BLaER1 (cell line): ENCODE measurements at regions not wholly inside any gene's neighbourhood (a gene's known extent, or its start where the extent isn't known, plus 50 kb on each side); places are given as distances from the start of the nearest gene placed in this dataset.
"Not testable (repeated sequence)": the region's sequence is repeated elsewhere in the genome, so short reads cannot be mapped to it uniquely, and the experiment has no call there.

ENCODE experiments used
- H3K27ac ChIP-seq: shearing (Covaris generic); formaldehyde crosslinking; 2 replicates; pipeline ENCODE4 v1.8.1; 2022
- H3K27me3 ChIP-seq: shearing (Covaris generic); formaldehyde crosslinking; 2 replicates; pipeline ENCODE4 v1.8.1; 2022
- H3K36me3 ChIP-seq: shearing (Covaris generic); formaldehyde crosslinking; 2 replicates; pipeline ENCODE4 v1.8.1; 2022
- H3K4me1 ChIP-seq: shearing (Covaris generic); formaldehyde crosslinking; 2 replicates; pipeline ENCODE4 v1.8.1; 2022
- H3K4me2 ChIP-seq: shearing (Covaris generic); formaldehyde crosslinking; 2 replicates; pipeline ENCODE4 v1.8.1; 2022
- H3K4me3 ChIP-seq: shearing (Covaris generic); formaldehyde crosslinking; 2 replicates; pipeline ENCODE4 v1.8.1; 2022
- H3K9ac ChIP-seq: shearing (Covaris generic); formaldehyde crosslinking; 2 replicates; pipeline ENCODE4 v1.8.1; 2022
- H3K9me3 ChIP-seq: shearing (Covaris generic); formaldehyde crosslinking; 2 replicates; pipeline ENCODE4 v1.8.1; 2022
- H4K20me1 ChIP-seq: shearing (Covaris generic); formaldehyde crosslinking; 2 replicates; pipeline ENCODE4 v1.8.1; 2022
- Cebpa-rat ChIP-seq: shearing (Covaris generic); IDR thresholded peaks from 2 replicates; pipeline ENCODE4 v1.8.1; 2022

DNA sequence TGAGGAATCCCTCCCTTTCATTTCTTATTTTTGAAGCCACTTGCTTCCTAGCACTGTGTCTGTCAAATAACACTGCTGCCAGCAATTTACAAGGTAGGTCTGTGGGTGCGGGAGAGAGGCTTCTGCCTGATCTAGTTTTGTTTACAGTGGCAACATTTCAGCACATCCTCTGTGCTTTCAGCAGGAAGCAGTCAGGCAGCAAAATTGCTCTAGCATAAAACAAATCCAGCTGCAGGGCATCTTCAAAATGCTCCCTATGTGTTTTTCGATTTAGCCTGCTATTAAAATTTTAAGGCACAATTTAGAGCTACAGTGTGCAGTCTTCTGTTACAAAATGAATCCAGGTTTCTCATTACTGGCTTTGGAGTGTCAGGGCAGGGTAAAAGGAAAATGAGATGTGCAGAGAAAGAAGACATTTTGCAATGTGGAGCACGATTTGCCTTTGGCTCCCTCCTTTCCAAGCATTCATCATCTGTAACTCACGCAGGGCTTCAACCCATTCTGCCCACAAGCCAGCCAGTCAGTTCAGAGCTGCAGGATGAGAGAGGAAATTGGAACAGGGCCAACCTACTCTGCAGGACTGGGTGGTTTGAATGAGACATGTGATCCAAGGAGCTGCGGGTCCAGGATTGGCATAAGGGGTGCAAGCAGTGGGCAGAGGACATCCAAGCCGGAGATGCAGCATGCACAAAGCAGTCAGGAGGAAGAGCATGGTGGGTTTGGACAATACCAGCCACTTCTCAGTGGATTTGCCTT, 143.4 kb upstream of the APC start:
- Histone ChIP-seq H3K27ac (no peak overlapping the region), H3K27me3 (no peaks in the 10 kb centered on the region), H3K4me2 (peak overlapping the region; percentile 68), H3K4me1 (peaks cover 32% of the 10 kb centered on the region), H3K36me3 (no peaks in the 10 kb centered on the region), H3K9me3 (no peaks in the 10 kb centered on the region), H4K20me1 (no peaks in the 10 kb centered on the region), H3K9ac (no peak overlapping the region), H3K4me3 (no peak overlapping the region)
- TF ChIP-seq Cebpa-rat, result no peak

- H3K27me3 ChIP-seq, result no peaks in the 10 kb centered on the region
- no peak overlapping the region for H3K4me3 ChIP-seq
- no peak overlapping the region for H3K9ac ChIP-seq
- H3K36me3 ChIP-seq, result no peaks in the 10 kb centered on the region
- H3K27ac ChIP-seq, result no peak overlapping the region
- H4K20me1 ChIP-seq, result no peaks in the 10 kb centered on the region
- no peak for TF ChIP-seq Cebpa-rat
- peak overlapping the region; percentile 68 for H3K4me2 ChIP-seq
- no peaks in the 10 kb centered on the region for H3K9me3 ChIP-seq
- peaks cover 29% of the 10 kb centered on the region for H3K4me1 ChIP-seq
Measured at GRCh38 chr5:112594941-112595340, 142.7 kb upstream of the APC start.

DNA sequence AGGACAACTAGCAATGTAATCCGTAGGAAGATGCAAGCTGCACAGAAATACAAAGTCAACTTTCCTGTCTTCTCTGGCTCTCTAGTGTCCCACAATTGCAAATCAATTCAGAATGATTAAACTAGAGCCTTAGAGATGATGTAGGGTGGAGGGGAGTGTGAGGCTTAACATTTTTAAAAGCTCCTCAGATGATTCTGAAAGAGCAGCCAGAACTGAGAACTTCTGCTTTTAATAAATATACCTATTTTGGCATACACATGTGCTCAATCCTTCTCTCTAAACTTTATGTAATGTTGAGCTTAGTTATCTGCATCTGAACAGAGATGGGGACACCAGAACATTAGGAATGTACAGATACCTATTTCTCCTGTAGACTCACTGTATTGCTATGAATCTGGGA, 139.9 kb upstream of the APC start:
- H3K4me3 ChIP-seq, result no peak overlapping the region

GRCh38 chr5:112600510-112600909, 137.2 kb upstream of the APC start:
- not testable (repeated sequence) for H4K20me1 ChIP-seq, H3K27me3 ChIP-seq, H3K4me3 ChIP-seq, H3K9ac ChIP-seq, H3K36me3 ChIP-seq, H3K4me2 ChIP-seq, H3K27ac ChIP-seq, H3K9me3 ChIP-seq
- H3K4me1 ChIP-seq, result peaks cover 24% of the 10 kb centered on the region

More for the DNA sequence above, 139.9 kb upstream of the APC start:
- peaks cover 23% of the 10 kb centered on the region for H3K4me1 ChIP-seq
- no peaks in the 10 kb centered on the region for H3K36me3 ChIP-seq
- no peaks in the 10 kb centered on the region for H3K9me3 ChIP-seq
- H3K9ac ChIP-seq, result no peak overlapping the region
- no peak overlapping the region for H3K4me2 ChIP-seq
- TF ChIP-seq Cebpa-rat, result no peak
- no peaks in the 10 kb centered on the region for H3K27me3 ChIP-seq
- H4K20me1 ChIP-seq, result no peaks in the 10 kb centered on the region
- H3K27ac ChIP-seq, result no peak overlapping the region

- Histone ChIP-seq H3K9me3 (no peaks in the 10 kb centered on the region), H4K20me1 (no peaks in the 10 kb centered on the region), H3K4me2 (peak overlapping the region; percentile 57), H3K9ac (no peak overlapping the region), H3K4me3 (no peak overlapping the region), H3K4me1 (peaks cover 26% of the 10 kb centered on the region), H3K27ac (peak overlapping the region; percentile 20; the same call in 1 of the 2 replicates), H3K36me3 (no peaks in the 10 kb centered on the region), H3K27me3 (no peaks in the 10 kb centered on the region)
- no peak for TF ChIP-seq Cebpa-rat
Measured at GRCh38 chr5:112604732-112605630, 132.7 kb upstream of the APC start.

- TF ChIP-seq Cebpa-rat, result no peak
- Histone ChIP-seq H3K27ac (no peak overlapping the region), H3K27me3 (no peaks in the 10 kb centered on the region), H4K20me1 (no peaks in the 10 kb centered on the region), H3K4me3 (no peak overlapping the region), H3K9ac (no peak overlapping the region), H3K9me3 (no peaks in the 10 kb centered on the region), H3K4me2 (no peak overlapping the region), H3K36me3 (no peaks in the 10 kb centered on the region), H3K4me1 (peaks cover 17% of the 10 kb centered on the region)
Measured at GRCh38 chr5:112608975-112609374, 128.7 kb upstream of the APC start.

GRCh38 chr5:112612663-112613062, 125.0 kb upstream of the APC start:
- Histone ChIP-seq H4K20me1 (no peaks in the 10 kb centered on the region), H3K27me3 (no peaks in the 10 kb centered on the region), H3K4me1 (no peaks in the 10 kb centered on the region), H3K9me3 (no peaks in the 10 kb centered on the region), H3K4me2 (no peak overlapping the region), H3K27ac (no peak overlapping the region), H3K36me3 (no peaks in the 10 kb centered on the region), H3K9ac (no peak overlapping the region), H3K4me3 (no peak overlapping the region)
- TF ChIP-seq Cebpa-rat, result no peak

DNA sequence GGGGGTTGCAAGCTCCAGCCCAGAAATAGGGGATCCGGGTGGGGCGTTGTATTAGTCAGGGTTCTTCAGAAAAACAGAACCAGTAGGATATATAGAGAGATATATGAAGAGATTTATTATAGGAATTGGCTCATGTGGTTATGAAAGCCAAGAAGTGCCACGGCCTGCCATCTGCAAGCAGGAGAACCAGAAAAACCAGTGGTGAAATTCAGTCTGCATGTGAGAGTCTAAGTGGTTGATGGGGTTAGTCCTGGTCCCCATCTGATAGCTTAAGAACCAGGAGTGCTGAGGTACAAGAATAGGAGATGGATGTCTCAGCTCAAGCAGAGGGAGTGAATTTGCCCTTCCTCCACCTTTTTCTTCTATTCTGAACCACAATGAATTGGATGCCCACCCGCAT, 123.4 kb upstream of the APC start:
- TF ChIP-seq Cebpa-rat, result no peak
- no peaks in the 10 kb centered on the region for H3K4me1 ChIP-seq
- no peaks in the 10 kb centered on the region for H3K9me3 ChIP-seq
- no peaks in the 10 kb centered on the region for H4K20me1 ChIP-seq
- H3K36me3 ChIP-seq, result no peaks in the 10 kb centered on the region
- H3K27me3 ChIP-seq, result no peaks in the 10 kb centered on the region
- no peak overlapping the region for H3K4me2 ChIP-seq
- no peak overlapping the region for H3K4me3 ChIP-seq
- H3K9ac ChIP-seq, result no peak overlapping the region
- no peak overlapping the region for H3K27ac ChIP-seq

- H3K9ac ChIP-seq, result no peak overlapping the region
- no peaks in the 10 kb centered on the region for H3K27me3 ChIP-seq
- H3K4me1 ChIP-seq, result no peaks in the 10 kb centered on the region
- no peaks in the 10 kb centered on the region for H4K20me1 ChIP-seq
- no peaks in the 10 kb centered on the region for H3K36me3 ChIP-seq
- no peak for TF ChIP-seq Cebpa-rat
- H3K4me2 ChIP-seq, result no peak overlapping the region
- no peak overlapping the region for H3K27ac ChIP-seq
- no peaks in the 10 kb centered on the region for H3K9me3 ChIP-seq
- no peak overlapping the region for H3K4me3 ChIP-seq
Measured at GRCh38 chr5:112614986-112615385, 122.7 kb upstream of the APC start.
